NB4 (cell line): ENCODE measurements at regions not wholly inside any gene's neighbourhood (a gene's known extent, or its start where the extent isn't known, plus 50 kb on each side); places are given as distances from the start of the nearest gene placed in this dataset.

ENCODE experiments used
- MAX ChIP-seq: IDR thresholded peaks from 2 replicates; pipeline ENCODE4 v1.6.1; 2011; ENCODE audit warnings: low read depth, low read length
- POLR2A ChIP-seq: IDR thresholded peaks from 2 replicates; pipeline ENCODE4 v1.6.1; 2011; ENCODE audit warnings: mild to moderate bottlenecking; ENCODE audit not compliant: insufficient read length; ENCODE audit errors: extremely low read depth
- TF ChIP-seq, protein P1 (sequence below): IDR thresholded peaks from one replicate; pipeline ENCODE4 v1.5.1; 2012; ENCODE audit warnings: low read depth, low read length

GRCh38 chr9:12539580-12539975, 153.6 kb upstream of the TYRP1 start:
- TF ChIP-seq, protein P1, sequence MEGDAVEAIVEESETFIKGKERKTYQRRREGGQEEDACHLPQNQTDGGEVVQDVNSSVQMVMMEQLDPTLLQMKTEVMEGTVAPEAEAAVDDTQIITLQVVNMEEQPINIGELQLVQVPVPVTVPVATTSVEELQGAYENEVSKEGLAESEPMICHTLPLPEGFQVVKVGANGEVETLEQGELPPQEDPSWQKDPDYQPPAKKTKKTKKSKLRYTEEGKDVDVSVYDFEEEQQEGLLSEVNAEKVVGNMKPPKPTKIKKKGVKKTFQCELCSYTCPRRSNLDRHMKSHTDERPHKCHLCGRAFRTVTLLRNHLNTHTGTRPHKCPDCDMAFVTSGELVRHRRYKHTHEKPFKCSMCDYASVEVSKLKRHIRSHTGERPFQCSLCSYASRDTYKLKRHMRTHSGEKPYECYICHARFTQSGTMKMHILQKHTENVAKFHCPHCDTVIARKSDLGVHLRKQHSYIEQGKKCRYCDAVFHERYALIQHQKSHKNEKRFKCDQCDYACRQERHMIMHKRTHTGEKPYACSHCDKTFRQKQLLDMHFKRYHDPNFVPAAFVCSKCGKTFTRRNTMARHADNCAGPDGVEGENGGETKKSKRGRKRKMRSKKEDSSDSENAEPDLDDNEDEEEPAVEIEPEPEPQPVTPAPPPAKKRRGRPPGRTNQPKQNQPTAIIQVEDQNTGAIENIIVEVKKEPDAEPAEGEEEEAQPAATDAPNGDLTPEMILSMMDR, result no peak
- TF ChIP-seq POLR2A (no peak), MAX (no peak)
